Activated CD8-positive, alpha-beta T cell treated with anti-CD3 and anti-CD28 coated beads for 36 hours (primary cell): ENCODE measurements at regions not wholly inside any gene's neighbourhood (a gene's known extent, or its start where the extent isn't known, plus 50 kb on each side); places are given as distances from the start of the nearest gene placed in this dataset.

Source experiments
- ATAC-seq: fragments of 200-7000 bp; cut with Tn5 transposase; one replicate; pipeline ENCODE4 v1.10.0; 2021; ENCODE audit warnings: mild to moderate bottlenecking, moderate library complexity
- CTCF ChIA-PET: fragments of 350-600 bp; sonication (Branson Sonifier 250); formaldehyde crosslinking; loops from one replicate; lab custom pipeline; 2021; ENCODE audit warnings: antibody characterized with exemption; lab: Charles Lee
- POLR2A ChIA-PET: fragments of 350-600 bp; sonication (Branson Sonifier 250); formaldehyde crosslinking; loops from one replicate; lab custom pipeline; 2021; ENCODE audit warnings: antibody characterized with exemption; lab: Charles Lee
- DNase-seq: peaks from one replicate; pipeline ENCODE4 v3.0.0-alpha.2; 2020
- H3K27ac Mint-ChIP-seq: one replicate; pipeline ENCODE4 v1.8.0; 2021; ENCODE audit warnings: mild to moderate bottlenecking, mixed read lengths
- H3K27me3 Mint-ChIP-seq: one replicate; pipeline ENCODE4 v1.8.0; 2021; ENCODE audit warnings: mixed read lengths
- H3K36me3 Mint-ChIP-seq: one replicate; pipeline ENCODE4 v1.8.0; 2021; ENCODE audit warnings: low read depth, mixed read lengths
- H3K4me1 Mint-ChIP-seq: one replicate; pipeline ENCODE4 v1.8.0; 2021; ENCODE audit warnings: low read depth, mixed read lengths
- H3K4me3 Mint-ChIP-seq: one replicate; pipeline ENCODE4 v1.8.0; 2021; ENCODE audit warnings: mild to moderate bottlenecking, moderate library complexity, mixed read lengths
- H3K9me3 Mint-ChIP-seq: one replicate; pipeline ENCODE4 v1.8.0; 2021; ENCODE audit warnings: mixed read lengths
- CTCF ChIP-seq: fragments of 200-600 bp; IDR thresholded peaks from one replicate; pipeline ENCODE4 v1.8.0; 2022; ENCODE audit warnings: antibody characterized with exemption, mild to moderate bottlenecking
- intact Hi-C: fragments of 100-400 bp; cut with micrococcal nuclease; formaldehyde crosslinking; loops from one replicate; pipeline ENCODE4 v1.10.0; 2022

GRCh38 chr3:163753033-163753432 lies 1325.3 kb downstream of the SI start:
- no peak overlapping the region for H3K27ac Mint-ChIP-seq
- no peaks in the 10 kb centered on the region for H3K36me3 Mint-ChIP-seq
- intact Hi-C loops: no loop called here
- H3K4me3 Mint-ChIP-seq: no peak overlapping the region
- H3K27me3 Mint-ChIP-seq: no peaks in the 10 kb centered on the region
- H3K4me1 Mint-ChIP-seq: no peaks in the 10 kb centered on the region
- DNase-seq (no peak), ATAC-seq (no peak)
- TF ChIP-seq CTCF: no peak
- peaks cover 12% of the 10 kb centered on the region for H3K9me3 Mint-ChIP-seq
- CTCF ChIA-PET: no interaction called here
- POLR2A ChIA-PET: no interaction called here

GRCh38 chr3:163745204-163745603 lies 1333.1 kb downstream of the SI start:
- DNase-seq (no peak), ATAC-seq (no peak)
- ChIA-PET CTCF (no interaction called here), POLR2A (no interaction called here)
- intact Hi-C loops: no loop called here
- H3K4me1 Mint-ChIP-seq: no peaks in the 10 kb centered on the region
- no peaks in the 10 kb centered on the region for H3K27me3 Mint-ChIP-seq
- H3K27ac Mint-ChIP-seq: no peak overlapping the region
- no peak for TF ChIP-seq CTCF
- no peaks in the 10 kb centered on the region for H3K36me3 Mint-ChIP-seq
- H3K9me3 Mint-ChIP-seq: peaks cover 16% of the 10 kb centered on the region
- H3K4me3 Mint-ChIP-seq: no peak overlapping the region

- CTCF ChIA-PET: no interaction called here
- Mint-ChIP-seq H3K27ac (no peak overlapping the region), H3K4me3 (no peak overlapping the region), H3K27me3 (no peaks in the 10 kb centered on the region), H3K36me3 (no peaks in the 10 kb centered on the region), H3K4me1 (no peaks in the 10 kb centered on the region), H3K9me3 (peaks cover 6% of the 10 kb centered on the region)
- DNase-seq: no peak
- intact Hi-C loops: no loop called here
- POLR2A ChIA-PET: no interaction called here
- no peak for ATAC-seq
- TF ChIP-seq CTCF: no peak
Observed at GRCh38 chr3:163735394-163735793, 1342.9 kb downstream of the SI start.

GRCh38 chr3:163730684-163731083 lies 1347.6 kb downstream of the SI start:
- intact Hi-C loops: no loop called here
- no peak for ATAC-seq
- CTCF ChIA-PET: interaction anchor here (0.6 kb wide), 1 partner anchor 513 kb away, joined by 3 read pairs; no protein-coding TSS in a partner anchor
- POLR2A ChIA-PET: no interaction called here
- Mint-ChIP-seq H3K27ac (no peak overlapping the region), H3K4me3 (no peak overlapping the region), H3K27me3 (no peaks in the 10 kb centered on the region), H3K4me1 (no peaks in the 10 kb centered on the region), H3K9me3 (no peaks in the 10 kb centered on the region), H3K36me3 (no peaks in the 10 kb centered on the region)
- TF ChIP-seq CTCF: no peak
- no peak for DNase-seq

DNA sequence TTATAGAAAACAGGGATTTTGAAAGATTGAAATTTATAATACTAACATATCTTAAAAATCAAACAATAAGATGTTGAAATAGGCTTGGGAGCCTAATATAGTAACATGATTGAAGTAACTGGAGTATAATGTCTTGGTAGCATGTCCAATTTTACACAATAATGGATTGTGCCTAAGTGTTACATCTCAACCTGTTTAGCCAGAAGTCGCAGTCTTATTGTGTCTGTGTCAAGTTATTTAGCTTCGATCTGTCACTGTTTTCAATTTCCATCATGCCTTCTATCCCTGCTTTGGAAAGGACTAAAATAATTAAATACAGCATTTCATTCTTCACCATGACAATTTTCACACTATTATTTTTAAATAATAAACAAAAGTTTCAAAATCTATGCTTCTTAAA lies 1352.2 kb downstream of the SI start:
- DNase-seq: no peak
- ATAC-seq: no peak
- intact Hi-C loops: no loop called here
- Mint-ChIP-seq H3K27ac (no peak overlapping the region), H3K9me3 (peaks cover 1% of the 10 kb centered on the region), H3K4me3 (no peak overlapping the region), H3K4me1 (no peaks in the 10 kb centered on the region), H3K36me3 (no peaks in the 10 kb centered on the region), H3K27me3 (no peaks in the 10 kb centered on the region)
- POLR2A ChIA-PET: no interaction called here
- CTCF ChIA-PET: no interaction called here
- TF ChIP-seq CTCF: no peak
